Gastrocnemius medialis (tissue), 4 donors: ENCODE measurements at regions not wholly inside any gene's neighbourhood (a gene's known extent, or its start where the extent isn't known, plus 50 kb on each side); places are given as distances from the start of the nearest gene placed in this dataset.

Source experiments
- CTCF ChIP-seq, 5 experiments: fragments of 450-650 bp in 3 of 5; fragments of 200-600 bp in 2 of 5; sonication (generic) in 2 of 5; IDR thresholded peaks in 4 of 5; conservative IDR thresholded peaks in 1 of 5; 1 replicate in 4 of 5; 2 replicates in 1 of 5; pipeline ENCODE4 v1.5.1; 2016 to 2019; ENCODE audit warnings: antibody characterized with exemption in 5 of 5, mild to moderate bottlenecking in 3 of 5, moderate library complexity in 3 of 5
- POLR2A ChIP-seq, 2 donors: fragments of 450-650 bp; IDR thresholded peaks; one replicate each; pipeline ENCODE4 v1.6.1; 2017; ENCODE audit warnings: antibody characterized with exemption in 2 of 2, mild to moderate bottlenecking in 2 of 2, moderate library complexity in 2 of 2

DNA sequence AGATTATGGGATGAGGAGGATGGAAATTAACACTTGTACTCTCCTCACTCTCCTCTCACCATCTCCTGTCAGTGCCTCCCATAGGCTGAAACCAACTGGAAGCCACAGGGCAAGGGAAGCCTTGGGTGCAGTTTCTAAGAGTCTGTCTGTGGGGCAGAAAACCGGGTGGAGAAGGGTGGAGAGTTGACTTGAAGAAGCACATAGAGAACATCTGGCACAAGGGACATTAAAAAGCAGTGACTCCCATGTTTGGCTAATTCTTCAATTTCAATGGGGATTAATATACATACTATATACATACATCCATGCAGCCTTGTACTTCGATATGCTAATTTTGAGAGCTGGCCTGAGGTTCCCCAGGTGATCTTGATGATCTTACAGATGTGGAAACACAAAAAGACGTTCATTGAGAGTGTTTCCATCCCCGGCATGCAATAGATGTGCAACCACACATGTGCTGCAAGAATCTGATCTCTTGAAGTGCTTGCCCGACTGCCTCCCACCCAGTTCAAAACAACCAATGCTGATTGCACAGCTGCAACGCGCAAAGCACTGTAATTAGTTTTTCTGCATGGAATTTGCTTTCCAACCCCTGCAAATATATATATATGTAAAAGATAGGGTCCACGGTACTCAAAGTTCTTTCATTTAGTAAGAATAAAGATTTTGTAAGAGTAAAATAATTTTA, 121.9 kb upstream of the TMC3 start:
- no peak for TF ChIP-seq CTCF (IDR thresholded peaks at IDR 0.05 in 4 of 5, conservative IDR thresholded peaks at IDR 0.05 in 1 of 5)
- TF ChIP-seq POLR2A (IDR thresholded peaks at IDR 0.05): no peak
